Stimulated activated CD4-positive, alpha-beta T cell treated with anti-CD3 and anti-CD28 coated beads, Interleukin-1b, Interleukin-23, amount 100 ng/mL, for 1 hour (primary cell): ENCODE measurements at regions not wholly inside any gene's neighbourhood (a gene's known extent, or its start where the extent isn't known, plus 50 kb on each side); places are given as distances from the start of the nearest gene placed in this dataset.

ENCODE experiments used
- DNase-seq, 2 donors: peaks; one replicate each; pipeline ENCODE4 v3.0.0-alpha.2; 2020; ENCODE audit warnings: low read depth in 2 of 2

DNA sequence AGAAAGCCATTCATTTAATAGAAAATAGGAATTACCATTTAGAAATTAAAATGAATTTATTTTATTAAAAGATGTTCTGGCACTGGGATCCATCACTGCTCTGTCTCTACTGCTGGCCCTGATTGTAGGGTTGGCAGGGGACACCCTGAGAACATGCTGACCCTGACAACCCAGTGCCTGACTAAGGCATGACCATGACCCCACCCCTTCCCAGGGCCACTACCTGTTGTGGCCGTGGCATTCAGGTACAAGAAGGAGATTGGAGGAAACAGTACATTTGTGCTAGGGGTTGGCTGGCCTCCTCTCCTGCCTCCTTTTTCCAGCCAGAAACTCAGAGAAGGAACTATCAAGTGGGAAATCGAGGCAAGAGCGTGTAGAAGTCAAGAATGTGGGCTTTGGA, 197.0 kb upstream of the ZMIZ1 start:
- DNase-seq, result no peak

GRCh38 chr10:78873413-78873812, 195.4 kb upstream of the ZMIZ1 start:
- no peak for DNase-seq

- DNase-seq, result no peak
These were observed 193.4 kb upstream of the ZMIZ1 start for GRCh38 chr10:78875331-78875877.

DNA sequence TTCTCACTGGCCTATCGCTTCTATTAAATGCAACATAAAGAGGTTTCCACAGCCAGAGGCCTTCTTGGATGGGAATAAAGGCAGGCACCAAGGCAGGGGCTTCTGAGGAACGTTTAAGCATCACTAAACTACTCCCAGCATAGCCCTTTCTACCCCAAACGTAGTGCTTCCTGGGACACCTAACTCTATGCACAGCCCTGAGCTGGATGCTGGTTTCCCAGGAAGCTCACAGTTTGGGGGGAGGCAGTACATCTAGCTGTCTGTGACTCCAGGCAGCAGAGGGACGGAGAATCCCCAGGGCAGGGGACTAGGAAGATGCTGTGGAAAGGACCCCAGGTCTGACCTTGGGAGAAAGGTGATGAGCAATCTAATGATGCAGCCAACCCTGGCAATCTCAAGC, 192.8 kb upstream of the ZMIZ1 start:
- DNase-seq, result no peak

DNA sequence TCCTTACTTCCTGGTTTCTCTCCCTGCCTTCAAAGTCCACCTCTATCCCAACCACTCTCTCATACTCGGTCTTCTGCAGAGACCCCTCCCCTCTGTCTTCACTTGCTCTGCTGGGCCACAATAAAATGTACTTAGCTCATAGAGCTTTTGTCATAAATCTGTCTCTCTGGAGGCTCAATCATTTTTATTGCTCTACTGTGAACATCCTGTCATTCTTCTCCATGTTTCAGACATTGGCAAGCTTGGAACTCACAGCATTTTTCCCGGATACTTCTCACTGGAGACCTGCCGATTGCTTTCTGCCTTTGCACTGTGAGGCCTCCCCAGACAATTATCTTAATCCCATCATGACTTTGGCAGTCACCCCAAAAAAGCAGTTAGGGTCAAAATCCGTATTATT, 192.3 kb upstream of the ZMIZ1 start:
- DNase-seq, result no peak

GRCh38 chr10:78879621-78880020, 189.1 kb upstream of the ZMIZ1 start:
- no peak for DNase-seq

DNA sequence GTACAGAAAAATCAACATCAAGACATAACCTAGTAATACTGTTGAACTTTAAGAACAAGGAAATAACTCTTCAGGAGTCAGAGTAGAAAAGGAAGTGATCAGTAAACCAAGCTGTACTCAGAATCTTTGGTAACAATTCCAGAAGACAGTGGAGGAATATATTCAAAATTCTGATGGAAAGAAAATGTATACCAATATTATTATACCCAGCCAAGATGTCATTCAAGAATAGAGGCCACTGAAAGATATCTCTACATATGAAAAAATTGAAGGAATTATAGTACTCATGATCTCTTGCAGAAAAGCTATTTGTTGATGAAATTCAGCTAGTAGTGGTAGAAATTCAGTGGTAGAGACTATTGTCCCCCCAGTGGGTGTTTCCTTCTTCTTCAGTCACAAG, 182.6 kb upstream of the ZMIZ1 start:
- no peak for DNase-seq

DNA sequence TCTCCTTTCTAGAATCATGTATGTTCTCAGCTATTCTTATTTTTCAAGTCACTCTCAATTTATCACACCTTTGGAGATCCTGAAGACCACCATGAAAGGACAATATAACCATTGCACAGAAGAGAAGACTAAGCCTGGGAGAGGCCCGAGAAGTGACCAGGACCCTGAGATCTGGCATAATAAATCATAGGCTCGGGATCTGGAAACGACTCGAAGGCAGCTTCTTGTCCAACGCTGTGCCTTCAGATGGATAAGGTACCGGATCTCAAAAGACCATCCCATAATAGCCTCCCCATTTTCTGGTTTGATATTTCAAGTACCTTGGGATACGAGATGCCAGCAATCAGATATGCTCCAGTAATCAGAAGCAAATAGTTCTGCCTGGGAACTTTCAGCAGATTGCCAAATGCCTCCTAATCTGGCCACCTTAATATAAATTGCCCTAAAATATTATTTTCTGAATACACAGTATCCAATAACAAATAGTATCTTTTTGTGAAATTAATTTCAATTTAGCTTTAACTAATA, 179.2 kb upstream of the ZMIZ1 start:
- no peak for DNase-seq

DNA sequence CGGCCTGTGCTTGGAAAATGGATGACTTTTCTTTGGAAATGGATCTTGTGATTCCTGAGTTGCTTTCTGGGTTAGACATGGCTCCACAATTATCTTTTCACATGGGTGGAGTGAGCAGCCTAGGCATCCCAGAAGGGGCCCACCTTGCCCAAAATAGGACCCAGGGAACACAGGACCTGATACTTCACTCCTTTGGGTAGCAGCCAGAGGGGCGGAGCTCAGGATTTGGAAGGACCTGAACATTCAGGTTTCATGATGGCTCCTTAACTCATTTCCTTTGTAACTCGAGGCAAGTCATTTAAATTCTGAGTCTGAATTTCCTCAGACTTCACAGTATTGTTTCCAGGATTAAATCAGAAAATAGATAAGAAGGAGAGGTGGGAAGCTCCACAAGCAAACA, 178.3 kb upstream of the ZMIZ1 start:
- no peak for DNase-seq

- no peak for DNase-seq
These were observed 177.0 kb upstream of the ZMIZ1 start for GRCh38 chr10:78891741-78892140.

- DNase-seq, result no peak
These were observed 176.2 kb upstream of the ZMIZ1 start for GRCh38 chr10:78892338-78893176.

DNA sequence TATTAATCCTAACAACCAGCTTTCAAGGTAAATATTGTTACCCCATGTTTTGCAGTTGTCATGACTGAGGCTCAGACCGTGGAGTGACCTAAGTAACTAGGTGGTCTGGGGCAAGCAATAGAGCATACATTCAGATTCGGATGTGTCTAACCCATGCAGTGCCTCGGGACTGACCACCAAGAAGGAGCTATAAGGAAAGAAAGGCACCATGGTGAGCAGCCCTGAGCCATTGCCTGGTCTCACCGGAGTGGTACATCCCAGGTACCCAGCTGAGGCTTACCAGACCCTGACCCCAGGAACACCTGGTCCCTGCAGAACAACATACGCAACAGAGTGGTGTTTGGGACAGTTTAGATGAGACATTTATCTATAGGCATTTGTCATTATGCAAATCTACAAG, 175.5 kb upstream of the ZMIZ1 start:
- no peak for DNase-seq

- no peak for DNase-seq
These were observed 174.5 kb upstream of the ZMIZ1 start for GRCh38 chr10:78894089-78894840.

- no peak for DNase-seq
These were observed 173.9 kb upstream of the ZMIZ1 start for GRCh38 chr10:78894841-78895195.

DNA sequence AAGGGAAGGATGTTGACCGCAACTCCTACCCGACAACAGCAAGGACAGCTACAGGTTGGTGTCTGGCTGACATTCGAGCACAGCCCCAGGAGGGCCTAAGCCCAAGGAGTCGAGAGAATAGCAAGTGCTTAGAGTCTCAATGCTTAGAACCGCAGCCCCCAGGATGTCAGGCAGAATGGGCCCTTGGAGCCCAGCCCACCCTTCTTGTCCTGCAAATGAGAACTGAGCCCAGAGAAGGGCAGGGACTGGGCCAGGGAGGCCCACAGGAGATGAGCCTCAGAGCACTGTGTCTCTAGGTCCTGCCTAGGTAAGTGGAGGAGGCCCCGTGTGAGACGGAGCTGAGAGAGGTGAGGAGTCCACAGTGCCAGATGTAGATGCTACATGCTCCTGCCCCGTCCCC, 173.3 kb upstream of the ZMIZ1 start:
- DNase-seq, result no peak

- no peak for DNase-seq
These were observed 172.4 kb upstream of the ZMIZ1 start for GRCh38 chr10:78896159-78896928.

DNA sequence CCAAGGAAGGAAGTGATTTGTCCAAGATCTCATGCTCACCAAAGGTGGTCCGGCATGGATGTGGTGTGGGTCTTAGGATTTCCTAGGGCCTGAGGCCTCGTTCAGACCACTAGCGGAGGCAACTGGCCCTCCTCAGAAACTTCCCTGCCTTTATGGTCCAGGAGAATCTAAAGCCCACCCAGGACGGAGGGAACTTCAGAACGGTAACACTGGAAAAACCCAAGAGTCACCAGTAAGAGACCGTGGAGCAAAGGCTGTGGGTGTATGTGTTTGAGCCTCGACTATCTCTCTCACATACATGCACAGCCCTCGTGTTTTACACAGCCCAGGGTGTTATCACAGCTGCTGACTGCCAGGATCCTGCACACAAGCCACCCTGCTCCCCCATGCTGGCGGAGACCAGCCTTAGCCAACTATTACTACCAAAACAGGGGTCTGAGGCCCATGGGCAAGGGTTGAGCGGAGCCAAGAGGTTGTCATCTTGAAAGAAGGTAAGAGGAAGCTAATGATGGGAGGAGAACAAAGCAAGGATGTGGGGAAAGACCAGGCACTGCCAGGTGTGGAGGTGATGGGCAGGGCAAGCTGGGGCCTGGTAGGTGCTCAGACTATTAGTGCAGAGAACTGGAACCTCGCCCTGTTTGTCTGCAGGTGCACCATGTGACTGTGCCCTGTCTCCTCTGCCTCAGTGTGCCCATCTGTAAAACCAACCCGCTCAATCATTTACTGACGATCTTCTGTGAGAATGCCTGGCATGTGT, 170.2 kb upstream of the ZMIZ1 start:
- no peak for DNase-seq

DNA sequence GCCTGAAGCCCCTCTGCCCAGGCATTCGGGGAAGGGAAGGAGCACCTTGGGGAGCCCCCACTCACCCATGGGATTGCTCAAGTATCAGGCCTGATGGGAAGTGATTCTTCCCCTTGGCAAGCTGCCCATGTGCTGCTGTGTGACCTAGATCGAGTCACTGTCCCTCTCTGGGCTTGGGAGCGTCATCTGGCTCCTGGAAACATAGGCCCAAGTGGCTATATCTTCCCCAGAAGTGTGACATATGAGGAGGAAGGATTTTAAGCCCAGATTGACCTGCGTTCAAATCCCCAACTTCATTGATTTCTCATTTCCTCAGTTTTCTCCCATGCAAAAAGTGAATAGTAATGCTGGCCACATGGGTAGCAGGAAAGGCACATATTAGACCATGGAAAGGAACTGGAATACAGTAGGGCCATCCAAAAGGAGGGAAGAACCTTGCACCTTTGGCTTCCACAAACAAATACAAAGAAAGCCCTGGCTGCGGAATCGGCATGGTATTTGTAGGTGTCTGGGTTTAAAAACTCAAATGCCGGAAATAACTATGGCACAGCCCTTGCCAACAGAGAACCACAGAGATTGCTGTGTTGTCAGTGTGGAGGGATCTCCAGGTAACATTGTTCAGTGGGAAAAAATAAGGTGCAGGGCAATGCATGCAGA, 169.5 kb upstream of the ZMIZ1 start:
- no peak for DNase-seq

DNA sequence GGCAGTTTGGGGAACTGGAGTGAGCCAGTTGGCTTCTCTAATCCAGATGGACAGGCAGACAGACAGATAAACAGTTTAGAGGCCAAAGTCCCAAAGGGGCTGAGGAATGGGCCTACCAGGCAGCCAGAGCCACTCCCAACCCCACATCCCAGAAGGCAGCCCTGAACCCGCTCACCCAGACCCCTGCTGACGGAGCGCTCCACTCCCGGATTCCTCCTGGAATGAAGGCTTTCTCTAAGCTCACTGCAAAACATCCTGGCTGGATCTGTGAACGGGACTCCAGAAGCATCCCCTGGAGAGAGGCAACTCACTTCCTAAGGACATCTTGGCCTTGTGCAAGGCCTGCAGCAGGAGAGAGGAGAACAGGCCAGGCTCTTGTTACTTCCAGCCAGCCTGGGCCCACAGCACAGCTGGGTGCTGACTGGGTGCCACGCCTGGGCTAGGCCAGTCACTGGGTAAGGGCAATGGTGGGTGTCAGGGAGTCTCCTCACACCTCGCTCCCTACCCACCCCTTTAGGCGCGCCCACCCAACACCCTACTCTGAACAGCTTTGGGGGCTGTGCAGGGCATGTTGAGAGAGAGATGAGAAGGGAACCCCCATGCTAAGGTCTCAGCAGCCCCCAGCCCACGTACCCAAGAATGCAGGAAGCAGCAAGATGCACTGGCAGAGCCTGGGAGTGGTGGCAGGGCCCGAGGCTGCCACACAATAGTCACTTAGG, 168.6 kb upstream of the ZMIZ1 start:
- no peak for DNase-seq
